ENCODE measurements at regions not wholly inside any gene's neighbourhood (a gene's known extent, or its start where the extent isn't known, plus 50 kb on each side); places are given as distances from the start of the nearest gene placed in this dataset.

GRCh38 chr13:26864576-26864975 is 104.0 kb upstream of the GPR12 start:
- TF ChIP-seq TAF1 (IDR thresholded peaks at IDR 0.05; ENCODE audit: borderline replicate concordance, low read depth, low read length) (no peak), POLR2A (IDR thresholded peaks at IDR 0.05; ENCODE audit: low read depth, low read length) (no peak)

Measured in GM12892 (cell line).